HuH-7.5 (cell line): ENCODE measurements at regions not wholly inside any gene's neighbourhood (a gene's known extent, or its start where the extent isn't known, plus 50 kb on each side); places are given as distances from the start of the nearest gene placed in this dataset.

Experiments used
- DNase-seq: peaks from one replicate; pipeline ENCODE4 v3.0.0; 2011; ENCODE audit warnings: low spot score

- DNase-seq: no peak
Observed at GRCh38 chr10:44477046-44477425, 92.1 kb upstream of the CXCL12 start.

GRCh38 chr10:44478040-44478439 lies 93.1 kb upstream of the CXCL12 start:
- DNase-seq: no peak

GRCh38 chr10:44478876-44479705 lies 94.2 kb upstream of the CXCL12 start:
- no peak for DNase-seq

GRCh38 chr10:44492678-44493077 lies 107.8 kb upstream of the CXCL12 start:
- DNase-seq: no peak

GRCh38 chr10:44498222-44498621 lies 113.3 kb upstream of the CXCL12 start:
- DNase-seq: no peak

GRCh38 chr10:44500451-44500850 lies 115.6 kb upstream of the CXCL12 start:
- DNase-seq: no peak

GRCh38 chr10:44506386-44506785 lies 121.5 kb upstream of the CXCL12 start:
- DNase-seq: no peak

- no peak for DNase-seq
Observed at GRCh38 chr10:44510379-44511115, 125.7 kb upstream of the CXCL12 start.

GRCh38 chr10:44511166-44511565 lies 126.3 kb upstream of the CXCL12 start:
- DNase-seq: no peak

- DNase-seq: no peak
Observed at GRCh38 chr10:44511601-44512000, 126.7 kb upstream of the CXCL12 start.

GRCh38 chr10:44512431-44513022 lies 127.6 kb upstream of the CXCL12 start:
- no peak for DNase-seq

- DNase-seq: no peak
Observed at GRCh38 chr10:44513591-44513990, 128.7 kb upstream of the CXCL12 start.

- DNase-seq: no peak
Observed at GRCh38 chr10:44516891-44517290, 132.0 kb upstream of the CXCL12 start.

- DNase-seq: no peak
Observed at GRCh38 chr10:44517635-44518034, 132.7 kb upstream of the CXCL12 start.

- no peak for DNase-seq
Observed at GRCh38 chr10:44519361-44519760, 134.5 kb upstream of the CXCL12 start.

GRCh38 chr10:44520651-44521050 lies 135.8 kb upstream of the CXCL12 start:
- no peak for DNase-seq

- no peak for DNase-seq
Observed at GRCh38 chr10:44539178-44539577, 154.3 kb upstream of the CXCL12 start.

GRCh38 chr10:44552726-44553125 lies 167.8 kb upstream of the CXCL12 start:
- no peak for DNase-seq

GRCh38 chr10:44557596-44558191 lies 172.8 kb upstream of the CXCL12 start:
- no peak for DNase-seq

GRCh38 chr10:44558521-44558920 lies 173.6 kb upstream of the CXCL12 start:
- no peak for DNase-seq

- no peak for DNase-seq
Observed at GRCh38 chr10:44564361-44564760, 179.5 kb upstream of the CXCL12 start.

- DNase-seq: no peak
Observed at GRCh38 chr10:44564790-44565189, 179.9 kb upstream of the CXCL12 start.

- no peak for DNase-seq
Observed at GRCh38 chr10:44566786-44567185, 181.9 kb upstream of the CXCL12 start.
